Hindlimb muscle (tissue), 1 donor: ENCODE measurements at regions not wholly inside any gene's neighbourhood (a gene's known extent, or its start where the extent isn't known, plus 50 kb on each side); places are given as distances from the start of the nearest gene placed in this dataset.
"Not testable (repeated sequence)": the region's sequence is repeated elsewhere in the genome, so short reads cannot be mapped to it uniquely, and the experiment has no call there.

Experiments used
- DNase-seq: peaks from one replicate; pipeline ENCODE4 v3.0.0-alpha.2; 2013

GRCh38 chr2:76697439-76697838, 824.7 kb downstream of the LRRTM4 start:
- not testable (repeated sequence) for DNase-seq

- no peak for DNase-seq
Observed at GRCh38 chr2:76692908-76693307, 829.3 kb downstream of the LRRTM4 start.

GRCh38 chr2:76688732-76689131, 833.4 kb downstream of the LRRTM4 start:
- no peak for DNase-seq

GRCh38 chr2:76687923-76688322, 834.3 kb downstream of the LRRTM4 start:
- DNase-seq, result no peak

- DNase-seq, result peak; percentile 26
Observed at GRCh38 chr2:76684756-76685155, 837.4 kb downstream of the LRRTM4 start.

- no peak for DNase-seq
Observed at GRCh38 chr2:76679025-76679396, 843.2 kb downstream of the LRRTM4 start.

- no peak for DNase-seq
Observed at GRCh38 chr2:76678383-76679024, 843.7 kb downstream of the LRRTM4 start.

GRCh38 chr2:76675212-76675611, 847.0 kb downstream of the LRRTM4 start:
- no peak for DNase-seq

- no peak for DNase-seq
Observed at GRCh38 chr2:76672798-76673197, 849.4 kb downstream of the LRRTM4 start.

- DNase-seq, result no peak
Observed at GRCh38 chr2:76669966-76670465, 852.2 kb downstream of the LRRTM4 start.

GRCh38 chr2:76668279-76668678, 853.9 kb downstream of the LRRTM4 start:
- DNase-seq, result no peak

- DNase-seq, result peak; percentile 29
Observed at GRCh38 chr2:76667821-76668271, 854.3 kb downstream of the LRRTM4 start.

GRCh38 chr2:76642129-76642528, 880.0 kb downstream of the LRRTM4 start:
- DNase-seq, result no peak

- DNase-seq, result no peak
Observed at GRCh38 chr2:76641506-76641905, 880.7 kb downstream of the LRRTM4 start.

- DNase-seq, result no peak
Observed at GRCh38 chr2:76640905-76641304, 881.3 kb downstream of the LRRTM4 start.

- DNase-seq, result no peak
Observed at GRCh38 chr2:76639171-76639680, 883.0 kb downstream of the LRRTM4 start.

GRCh38 chr2:76633276-76633921, 888.8 kb downstream of the LRRTM4 start:
- DNase-seq, result no peak

- DNase-seq, result no peak
Observed at GRCh38 chr2:76625101-76625500, 897.1 kb downstream of the LRRTM4 start.

- no peak for DNase-seq
Observed at GRCh38 chr2:76613330-76613729, 902.6 kb upstream of the GCFC2 start.

GRCh38 chr2:76612764-76613163, 902.0 kb upstream of the GCFC2 start:
- no peak for DNase-seq

- DNase-seq, result no peak
Observed at GRCh38 chr2:76610451-76610850, 899.7 kb upstream of the GCFC2 start.

- DNase-seq, result peak; percentile 77
Observed at GRCh38 chr2:76599732-76600368, 889.1 kb upstream of the GCFC2 start.

- DNase-seq, result no peak
Observed at GRCh38 chr2:76584474-76584873, 873.8 kb upstream of the GCFC2 start.

GRCh38 chr2:76579911-76580310, 869.2 kb upstream of the GCFC2 start:
- DNase-seq, result no peak
